Jurkat, Clone E6-1 (cell line): ENCODE measurements at regions not wholly inside any gene's neighbourhood (a gene's known extent, or its start where the extent isn't known, plus 50 kb on each side); places are given as distances from the start of the nearest gene placed in this dataset.

Experiments used
- DNase-seq: peaks from one replicate; pipeline ENCODE4 v3.0.0-alpha.2; 2011; ENCODE audit warnings: low read depth, low spot score
- H3K4me3 ChIP-seq: 2 replicates; pipeline ENCODE4 v1.5.1; 2011; ENCODE audit warnings: mild to moderate bottlenecking, low read length, control low read depth, moderate library complexity

DNA sequence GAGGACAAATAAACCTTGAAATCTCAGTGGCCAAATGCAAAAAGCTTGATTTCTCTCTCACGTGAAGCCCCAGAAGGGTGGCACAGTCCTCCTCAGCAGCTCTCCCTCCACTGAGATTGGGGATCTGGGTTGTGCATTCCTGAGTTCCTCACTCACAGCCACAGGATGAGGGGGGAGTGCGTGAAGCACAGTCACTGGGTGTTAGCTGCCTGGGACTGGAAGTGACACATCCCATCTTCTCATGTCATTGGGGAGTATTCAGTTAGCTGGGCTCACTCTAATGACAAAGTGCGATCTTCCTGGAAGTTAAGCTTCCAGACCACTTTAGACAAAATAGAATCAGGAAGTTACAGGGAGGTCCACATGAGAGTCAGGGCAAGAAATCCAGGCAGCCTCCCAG lies 192.2 kb upstream of the LRFN2 start:
- no peak overlapping the region for H3K4me3 ChIP-seq
- DNase-seq = no peak

- no peak for DNase-seq
- no peak overlapping the region for H3K4me3 ChIP-seq
These were observed 191.8 kb upstream of the LRFN2 start for GRCh38 chr6:40778918-40779317.

DNA sequence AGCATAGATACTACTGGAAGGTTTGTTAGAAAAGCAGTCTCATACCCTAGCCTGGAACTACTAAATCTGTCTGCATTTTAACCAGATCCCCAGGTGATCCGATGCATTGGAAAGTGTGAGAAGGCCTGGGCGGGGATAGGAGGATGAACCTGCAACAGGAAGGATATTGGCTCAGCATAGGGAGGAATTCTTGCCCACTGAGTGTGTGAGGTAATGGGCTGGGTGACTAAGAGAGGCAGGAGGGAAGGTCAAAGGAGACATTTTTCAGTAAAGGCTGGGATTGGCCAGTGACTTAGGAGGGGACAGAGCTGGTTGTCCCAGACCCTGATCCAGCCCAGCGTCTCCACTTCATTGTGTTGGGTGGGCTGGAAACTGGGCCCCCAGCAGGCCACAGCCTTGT lies 191.0 kb upstream of the LRFN2 start:
- no peak for DNase-seq

DNA sequence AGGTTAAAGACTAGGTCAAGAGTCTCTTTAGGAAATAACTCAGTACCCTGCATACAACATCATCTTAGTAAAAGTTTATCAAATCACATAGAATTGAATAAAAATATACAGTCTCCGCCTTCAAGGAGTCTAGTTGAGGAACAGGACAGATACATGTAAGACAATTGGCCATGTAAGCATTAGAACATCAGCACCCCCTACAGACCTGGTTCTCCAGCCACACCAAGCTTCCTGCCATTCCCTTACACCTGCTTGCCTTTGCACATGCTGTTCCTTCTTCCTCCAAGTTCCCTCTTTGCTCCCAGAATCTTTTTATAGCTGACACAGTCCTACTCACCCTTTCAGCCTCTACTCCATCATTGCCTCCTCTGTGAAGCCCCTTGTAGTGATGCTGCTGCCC lies 187.8 kb upstream of the LRFN2 start:
- peak; percentile 22 for DNase-seq

More for the DNA sequence above, 191.0 kb upstream of the LRFN2 start:
- no peak overlapping the region for H3K4me3 ChIP-seq

GRCh38 chr6:40770794-40771193 lies 183.6 kb upstream of the LRFN2 start:
- no peak for DNase-seq

More for the DNA sequence above, 187.8 kb upstream of the LRFN2 start:
- no peak overlapping the region for H3K4me3 ChIP-seq

DNA sequence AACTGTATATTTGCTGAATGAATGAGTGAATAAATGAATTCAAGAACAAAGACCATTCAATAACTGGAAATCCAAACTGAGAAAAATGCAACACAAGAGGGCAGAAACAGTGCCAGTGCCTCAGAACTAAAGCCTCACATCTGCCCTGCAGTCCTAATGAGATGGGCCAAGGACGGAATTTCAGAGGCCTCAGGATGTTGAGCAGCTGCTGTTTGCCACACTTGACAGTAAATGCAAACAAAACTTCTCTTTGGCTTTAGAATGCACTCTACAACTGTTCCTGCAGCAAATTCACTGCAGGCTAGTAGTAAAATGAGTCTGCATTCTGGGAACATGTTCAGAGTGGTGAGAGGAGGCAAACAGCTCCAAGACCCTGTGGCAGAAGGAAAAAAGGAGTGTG lies 177.6 kb upstream of the LRFN2 start:
- DNase-seq = no peak
- no peak overlapping the region for H3K4me3 ChIP-seq

More at GRCh38 chr6:40770794-40771193, 183.6 kb upstream of the LRFN2 start:
- H3K4me3 ChIP-seq = no peak overlapping the region

- no peak overlapping the region for H3K4me3 ChIP-seq
- no peak for DNase-seq
These were observed 175.8 kb upstream of the LRFN2 start for GRCh38 chr6:40762981-40763380.

DNA sequence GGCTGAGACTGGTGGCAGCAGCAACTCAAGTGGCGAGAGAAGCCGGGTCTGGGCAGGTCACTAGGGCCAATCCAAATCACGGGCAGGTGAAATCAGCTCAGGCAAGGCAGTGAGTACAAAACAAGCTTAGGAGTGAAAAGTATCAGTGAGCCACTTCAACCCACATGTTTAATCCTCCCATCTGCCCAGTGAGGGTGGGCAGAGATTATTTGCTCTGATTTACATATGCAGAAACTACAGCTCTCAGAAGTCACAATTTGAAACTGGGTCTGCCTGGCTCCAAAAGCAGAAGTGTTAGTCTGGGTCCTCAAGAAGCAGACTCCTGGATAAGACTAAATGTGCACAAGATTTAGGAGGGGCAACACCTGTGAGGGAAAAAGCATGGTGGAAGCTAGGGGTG lies 173.7 kb upstream of the LRFN2 start:
- H3K4me3 ChIP-seq = no peak overlapping the region
- no peak for DNase-seq

DNA sequence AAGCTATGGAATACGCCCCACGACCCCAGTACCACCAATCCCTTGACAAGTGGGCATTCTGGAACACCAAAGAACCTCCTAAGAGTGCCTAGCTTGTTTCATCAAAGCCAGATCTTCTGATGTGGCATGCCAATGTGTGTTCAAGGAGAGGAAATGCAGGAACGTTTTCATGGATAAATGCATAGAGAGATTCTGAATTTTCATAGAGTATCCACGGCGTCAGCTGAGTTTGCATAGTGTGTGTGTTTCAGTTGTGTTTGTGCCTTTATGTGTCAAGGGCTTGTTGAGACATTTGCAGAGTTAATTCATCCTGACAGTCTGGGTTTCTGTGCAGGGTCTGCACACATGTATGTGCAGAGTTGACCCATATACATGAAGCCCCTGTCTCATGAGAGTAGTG lies 172.7 kb upstream of the LRFN2 start:
- no peak overlapping the region for H3K4me3 ChIP-seq
- no peak for DNase-seq

GRCh38 chr6:40759264-40759663 lies 172.1 kb upstream of the LRFN2 start:
- H3K4me3 ChIP-seq = no peak overlapping the region
- no peak for DNase-seq

DNA sequence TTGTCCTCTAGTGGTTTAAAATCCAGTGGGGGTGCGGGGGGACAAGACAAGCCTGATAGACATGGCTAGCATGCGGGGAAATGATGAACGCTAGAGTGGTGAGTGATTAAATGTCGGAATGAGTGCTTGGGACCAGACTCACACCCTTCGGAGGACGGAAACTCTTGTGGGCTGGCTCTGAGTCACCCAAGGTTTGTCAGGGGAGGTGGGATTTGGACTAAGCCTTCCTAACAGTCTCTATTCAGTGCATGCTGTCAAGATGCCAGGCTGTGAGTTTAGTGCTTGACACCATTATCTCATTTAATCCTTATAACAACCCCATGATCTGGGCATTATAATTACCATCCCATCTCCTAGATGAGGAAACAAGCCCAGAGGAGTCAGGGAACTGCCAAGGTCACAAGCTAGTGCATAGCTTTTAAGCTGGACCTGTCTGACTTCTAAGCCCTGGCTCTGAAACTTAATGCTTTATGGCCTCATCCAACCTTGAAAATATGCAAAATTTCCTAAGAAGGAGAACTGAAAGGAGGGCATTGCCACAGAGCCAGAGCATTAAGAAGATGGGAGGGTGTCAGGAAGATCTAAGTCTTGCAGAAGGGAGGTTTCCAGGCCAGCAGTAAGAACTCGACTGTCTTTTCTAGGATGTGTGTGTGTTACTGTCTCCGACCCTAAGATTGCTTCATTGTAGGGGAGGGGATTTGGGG lies 168.7 kb upstream of the LRFN2 start:
- H3K4me3 ChIP-seq = no peak overlapping the region
- DNase-seq = no peak

DNA sequence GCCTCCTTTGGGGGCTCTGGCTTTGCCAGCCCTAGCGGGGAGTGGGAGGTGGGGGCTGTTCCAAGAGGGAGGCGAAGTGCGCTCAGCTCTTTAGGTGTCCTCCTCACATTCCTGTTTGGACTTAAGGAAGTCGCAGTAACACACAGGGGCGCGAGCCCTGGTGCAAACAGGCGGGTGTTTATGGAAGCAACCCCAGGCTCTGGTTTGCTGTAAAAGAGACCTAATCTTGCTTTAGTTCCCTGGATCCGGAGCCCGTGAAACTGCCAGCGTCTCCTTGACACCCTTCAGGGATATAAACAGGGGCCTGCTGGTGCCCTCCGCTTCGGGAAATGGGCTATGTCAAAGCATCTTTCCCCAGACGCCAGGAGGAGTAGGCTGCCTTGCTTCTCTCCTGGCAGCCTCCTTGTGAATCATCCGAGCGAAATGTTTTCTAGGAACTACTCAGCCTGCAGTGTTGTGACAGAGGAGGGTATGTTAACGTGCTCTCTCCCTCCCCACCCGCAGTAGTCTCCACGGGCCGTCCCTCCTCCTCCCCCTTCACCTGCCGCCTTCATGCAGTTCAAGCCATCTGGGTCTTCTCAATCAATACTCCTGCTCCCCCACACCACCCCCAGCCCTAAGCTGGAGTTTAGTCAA lies 168.0 kb upstream of the LRFN2 start:
- no peak overlapping the region for H3K4me3 ChIP-seq
- DNase-seq = no peak

- no peak overlapping the region for H3K4me3 ChIP-seq
- DNase-seq = no peak
These were observed 167.4 kb upstream of the LRFN2 start for GRCh38 chr6:40754461-40755045.

- no peak for DNase-seq
- H3K4me3 ChIP-seq = no peak overlapping the region
These were observed 166.7 kb upstream of the LRFN2 start for GRCh38 chr6:40753675-40754448.

DNA sequence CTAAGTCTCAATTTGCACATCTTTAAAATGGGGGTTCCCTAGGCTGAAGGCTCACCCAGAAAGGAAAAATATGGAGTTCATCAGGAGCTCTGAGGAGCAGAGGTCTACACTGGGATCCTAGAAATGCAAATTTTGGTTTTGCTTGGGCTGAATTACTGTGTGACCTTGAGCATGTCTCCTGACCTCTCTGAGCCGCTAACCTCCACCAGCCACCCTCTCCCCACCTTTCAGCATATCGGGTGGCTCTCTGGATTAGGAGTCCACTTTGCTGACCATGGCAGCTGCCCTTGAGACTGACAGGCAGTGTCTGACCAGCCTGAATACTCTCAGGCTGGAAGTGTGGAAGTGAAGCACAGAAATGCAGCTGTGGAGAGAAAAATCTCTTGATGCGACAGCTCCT lies 165.9 kb upstream of the LRFN2 start:
- H3K4me3 ChIP-seq = no peak overlapping the region
- no peak for DNase-seq

DNA sequence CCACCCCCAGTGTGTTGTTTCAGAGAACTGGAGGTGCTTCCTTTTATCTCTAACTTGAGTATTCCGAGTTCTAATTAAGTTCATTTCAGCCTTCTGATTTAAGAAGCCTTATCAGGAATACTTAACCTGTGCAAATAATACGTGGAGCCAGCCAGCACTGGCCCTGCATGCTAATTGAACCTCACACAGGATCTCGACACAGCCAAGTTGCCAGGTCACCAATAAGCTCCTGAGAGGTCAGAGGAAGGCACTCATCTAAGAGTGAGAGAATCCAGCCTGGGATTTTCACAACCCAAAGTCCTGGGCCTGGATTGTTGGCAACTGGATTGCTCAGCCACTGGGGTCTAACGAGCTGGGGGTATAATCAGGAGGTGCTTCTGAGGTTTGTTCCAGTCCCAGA lies 157.7 kb upstream of the LRFN2 start:
- no peak for DNase-seq
- no peak overlapping the region for H3K4me3 ChIP-seq

GRCh38 chr6:40743690-40744446 lies 156.7 kb upstream of the LRFN2 start:
- no peak for DNase-seq
- no peak overlapping the region for H3K4me3 ChIP-seq

DNA sequence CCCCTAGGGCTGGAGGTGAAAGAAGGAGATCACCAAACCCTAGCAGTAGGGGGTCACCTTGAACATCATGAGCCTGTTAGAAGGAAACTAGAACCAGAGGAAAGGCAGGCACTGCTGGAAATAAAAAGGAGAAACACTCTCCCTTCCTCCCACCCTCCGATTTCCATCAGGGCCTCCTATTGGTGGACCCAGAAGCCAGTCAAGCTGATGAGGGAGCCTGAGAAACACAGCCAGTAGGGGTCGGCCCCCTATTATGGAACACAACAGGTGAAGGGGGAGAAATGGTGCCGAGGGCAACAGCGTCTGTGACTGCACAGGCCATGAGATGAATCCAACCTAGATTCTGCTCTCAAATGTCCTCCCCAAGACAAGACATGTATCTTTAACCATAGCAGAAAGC lies 156.1 kb upstream of the LRFN2 start:
- peak; percentile 55 for DNase-seq
- H3K4me3 ChIP-seq = no peak overlapping the region

DNA sequence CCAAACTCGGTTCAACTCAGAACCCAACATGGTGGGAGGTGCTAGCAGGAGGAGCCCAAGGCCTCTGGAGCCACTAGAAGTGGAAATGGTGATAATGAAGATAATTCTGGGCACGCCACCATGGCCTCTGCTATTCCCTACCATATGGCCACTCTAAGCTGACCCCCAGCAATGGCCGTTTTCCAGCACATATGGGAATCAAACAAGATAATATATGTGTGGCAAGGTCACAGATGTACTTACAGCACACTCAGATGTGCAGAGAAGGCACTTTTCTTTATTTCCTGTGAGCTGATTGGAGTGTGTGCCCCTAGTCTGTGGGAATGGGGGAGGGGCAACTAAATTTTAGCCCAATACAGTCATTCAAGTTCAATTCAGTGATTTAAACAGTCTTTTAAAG lies 153.4 kb upstream of the LRFN2 start:
- H3K4me3 ChIP-seq = no peak overlapping the region
- no peak for DNase-seq
